Trophoblast cell (in vitro differentiated cells and primary cell): ENCODE measurements at regions not wholly inside any gene's neighbourhood (a gene's known extent, or its start where the extent isn't known, plus 50 kb on each side); places are given as distances from the start of the nearest gene placed in this dataset.
"Not testable (repeated sequence)": the region's sequence is repeated elsewhere in the genome, so short reads cannot be mapped to it uniquely, and the experiment has no call there.

Experiments
- DNase-seq, 2 donors: peaks; one replicate each; pipeline ENCODE4 v3.0.0-alpha.2; 2016
- H2AFZ ChIP-seq: 2 replicates; pipeline ENCODE4 v1.6.1; 2013; ENCODE audit warnings: low read length, moderate library complexity, mild to moderate bottlenecking; ENCODE audit not compliant: insufficient read depth, poor library complexity
- H2AK5ac ChIP-seq: 2 replicates; pipeline ENCODE4 v1.6.1; 2013; ENCODE audit warnings: mild to moderate bottlenecking, low read length
- H2BK120ac ChIP-seq: 2 replicates; pipeline ENCODE4 v1.6.1; 2013; ENCODE audit warnings: low read length, mild to moderate bottlenecking, moderate library complexity; ENCODE audit not compliant: insufficient read depth, poor library complexity
- H2BK12ac ChIP-seq: 2 replicates; pipeline ENCODE4 v1.6.1; 2013; ENCODE audit warnings: mild to moderate bottlenecking, low read length, moderate library complexity
- H2BK5ac ChIP-seq: 2 replicates; pipeline ENCODE4 v1.6.1; 2013; ENCODE audit warnings: low read length, low read depth, moderate library complexity, mild to moderate bottlenecking; ENCODE audit not compliant: poor library complexity
- H3K14ac ChIP-seq: 2 replicates; pipeline ENCODE4 v1.6.1; 2013; ENCODE audit warnings: mild to moderate bottlenecking, low read length
- H3K18ac ChIP-seq: 2 replicates; pipeline ENCODE4 v1.6.1; 2013; ENCODE audit warnings: mild to moderate bottlenecking, low read length
- H3K23ac ChIP-seq: 2 replicates; pipeline ENCODE4 v1.6.1; 2013; ENCODE audit warnings: low read length
- H3K27ac ChIP-seq: 2 replicates; pipeline ENCODE4 v1.5.1; 2013; ENCODE audit warnings: low read depth, mild to moderate bottlenecking, inconsistent platforms, low read length, moderate library complexity
- H3K27me3 ChIP-seq: 2 replicates; pipeline ENCODE4 v1.6.1; 2013; ENCODE audit warnings: inconsistent platforms, mild to moderate bottlenecking, low read length, moderate library complexity; ENCODE audit not compliant: insufficient read depth
- H3K36me3 ChIP-seq, 2 experiments: 1 replicate in 1 of 2; 2 replicates in 1 of 2; pipeline ENCODE4 v1.6.1; 2013; ENCODE audit warnings: low read length in 2 of 2, mild to moderate bottlenecking in 2 of 2, moderate library complexity in 1 of 2; ENCODE audit not compliant: insufficient read depth in 2 of 2, control insufficient read depth in 1 of 2
- H3K4ac ChIP-seq: 2 replicates; pipeline ENCODE4 v1.6.1; 2013; ENCODE audit warnings: low read depth, mild to moderate bottlenecking, low read length, moderate library complexity
- H3K4me1 ChIP-seq, 2 experiments: 1 replicate in 1 of 2; 2 replicates in 1 of 2; pipeline ENCODE4 v1.6.1; 2013; ENCODE audit warnings: low read length in 2 of 2, mild to moderate bottlenecking in 2 of 2, moderate library complexity in 1 of 2; ENCODE audit not compliant: insufficient read depth in 2 of 2, control insufficient read depth in 1 of 2
- H3K4me2 ChIP-seq: 2 replicates; pipeline ENCODE4 v1.6.1; 2013; ENCODE audit warnings: inconsistent platforms, mild to moderate bottlenecking, low read length, moderate library complexity
- H3K4me3 ChIP-seq: 2 replicates; pipeline ENCODE4 v1.5.1; 2013; ENCODE audit warnings: mild to moderate bottlenecking, low read depth, low read length, inconsistent platforms
- H3K79me1 ChIP-seq: one replicate; pipeline ENCODE4 v1.6.1; 2013; ENCODE audit warnings: low read length
- H3K79me2 ChIP-seq: 2 replicates; pipeline ENCODE4 v1.6.1; 2013; ENCODE audit warnings: low read length, mild to moderate bottlenecking; ENCODE audit not compliant: control insufficient read depth, insufficient read depth, poor library complexity
- H3K9ac ChIP-seq: 2 replicates; pipeline ENCODE4 v1.6.1; 2013; ENCODE audit warnings: mild to moderate bottlenecking, low read length
- H3K9me3 ChIP-seq: 2 replicates; pipeline ENCODE4 v1.6.1; 2013; ENCODE audit warnings: low read depth, mild to moderate bottlenecking, control low read depth, inconsistent platforms, low read length; ENCODE audit not compliant: insufficient read depth
- H4K12ac ChIP-seq: 2 replicates; pipeline ENCODE4 v1.6.1; 2013; ENCODE audit warnings: low read depth, mild to moderate bottlenecking, low read length, moderate library complexity
- H4K8ac ChIP-seq: 2 replicates; pipeline ENCODE4 v1.6.1; 2013; ENCODE audit warnings: low read depth, mild to moderate bottlenecking, low read length, moderate library complexity
- H4K91ac ChIP-seq: one replicate; pipeline ENCODE4 v1.6.1; 2013; ENCODE audit warnings: low read depth, mild to moderate bottlenecking, low read length, moderate library complexity
- WGBS: extraction: QIAGEN DNeasy Blood & Tissue Kit; methylation state at CpG from one replicate; pipeline ENCODE4 v1.1.7; 2013; ENCODE audit warnings: missing lambda C conversion rate; ENCODE audit not compliant: insufficient read length, insufficient coverage; ENCODE audit errors: extremely low coverage; 5-methylcytosine and 5-hydroxymethylcytosine counted together

DNA sequence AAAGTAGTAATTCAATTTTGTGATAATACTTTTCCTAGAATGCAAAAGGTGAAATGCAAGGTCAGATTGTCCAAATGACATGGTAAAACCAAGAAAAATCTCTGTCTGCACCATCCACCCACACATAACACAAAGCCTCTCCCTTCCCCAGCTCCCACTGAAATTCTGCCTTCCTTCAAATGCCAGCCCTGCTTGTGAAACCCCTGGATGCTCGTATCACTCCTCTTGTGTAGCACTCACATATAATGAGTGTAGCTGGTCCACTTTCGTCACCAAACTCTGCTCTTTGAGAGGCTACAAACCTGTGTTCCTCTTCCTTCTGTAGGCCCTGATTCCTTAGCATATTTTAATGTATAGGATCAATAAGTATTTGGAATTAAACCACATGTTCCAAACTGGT, 123.6 kb upstream of the BEND6 start:
- Histone ChIP-seq H4K91ac (no peak overlapping the region), H4K8ac (no peak overlapping the region), H2BK120ac (no peak overlapping the region), H3K14ac (no peak overlapping the region), H3K4me2 (no peak overlapping the region), H3K27ac (no peak overlapping the region), H3K79me2 (peaks cover 2% of the 10 kb centered on the region), H3K79me1 (no peaks in the 10 kb centered on the region), H2BK5ac (no peak overlapping the region), H2BK12ac (no peak overlapping the region), H3K9ac (no peak overlapping the region), H3K27me3 (no peaks in the 10 kb centered on the region), H4K12ac (no peak overlapping the region), H2AK5ac (no peak overlapping the region), H2AFZ (no peak overlapping the region), H3K36me3 (no peaks in the 10 kb centered on the region), H3K23ac (no peak overlapping the region), H3K9me3 (no peaks in the 10 kb centered on the region), H3K4me3 (no peak overlapping the region), H3K4ac (no peak overlapping the region), H3K4me1 (no peaks in the 10 kb centered on the region), H3K18ac (no peak overlapping the region)
- DNase-seq: no peak
- no CpG with 5 or more reads among the region's 2 CpGs for WGBS

- H2AFZ ChIP-seq: no peak overlapping the region
- no peak overlapping the region for H3K9ac ChIP-seq
- DNase-seq: no peak
- WGBS: no CpG with 5 or more reads among the region's 2 CpGs
- no peak overlapping the region for H4K8ac ChIP-seq
- no peak overlapping the region for H3K4me2 ChIP-seq
- H4K12ac ChIP-seq: no peak overlapping the region
- H3K36me3 ChIP-seq: no peaks in the 10 kb centered on the region
- H3K9me3 ChIP-seq: no peaks in the 10 kb centered on the region
- no peak overlapping the region for H3K18ac ChIP-seq
- no peak overlapping the region for H2AK5ac ChIP-seq
- H3K4me3 ChIP-seq: no peak overlapping the region
- no peak overlapping the region for H2BK5ac ChIP-seq
- H2BK120ac ChIP-seq: no peak overlapping the region
- H3K27me3 ChIP-seq: no peaks in the 10 kb centered on the region
- no peak overlapping the region for H2BK12ac ChIP-seq
- H3K23ac ChIP-seq: no peak overlapping the region
- no peaks in the 10 kb centered on the region for H3K4me1 ChIP-seq
- no peak overlapping the region for H3K4ac ChIP-seq
- H3K79me1 ChIP-seq: no peaks in the 10 kb centered on the region
- no peak overlapping the region for H3K14ac ChIP-seq
- H3K79me2 ChIP-seq: peaks cover 2% of the 10 kb centered on the region
- no peak overlapping the region for H4K91ac ChIP-seq
- H3K27ac ChIP-seq: no peak overlapping the region
These were observed 126.8 kb upstream of the BEND6 start for GRCh38 chr6:56827908-56828649.

GRCh38 chr6:56824431-56824830, 130.5 kb upstream of the BEND6 start:
- not testable (repeated sequence) for H2AK5ac ChIP-seq, H3K18ac ChIP-seq, H3K4ac ChIP-seq, H3K27ac ChIP-seq, H4K12ac ChIP-seq, H4K91ac ChIP-seq, H3K23ac ChIP-seq, H3K14ac ChIP-seq, H3K79me1 ChIP-seq, DNase-seq, H3K4me2 ChIP-seq, H3K79me2 ChIP-seq, H2BK5ac ChIP-seq, H3K4me3 ChIP-seq, H3K9ac ChIP-seq, H3K4me1 ChIP-seq, H2BK120ac ChIP-seq, H3K36me3 ChIP-seq, H2BK12ac ChIP-seq, H4K8ac ChIP-seq, H3K27me3 ChIP-seq, H2AFZ ChIP-seq, H3K9me3 ChIP-seq
- no CpG with 5 or more reads among the region's 26 CpGs for WGBS

GRCh38 chr6:56821005-56821432, 133.9 kb upstream of the BEND6 start:
- Histone ChIP-seq H4K12ac (no peak overlapping the region), H3K9ac (no peak overlapping the region), H3K36me3 (no peaks in the 10 kb centered on the region), H2BK5ac (no peak overlapping the region), H2BK120ac (no peak overlapping the region), H2AFZ (no peak overlapping the region), H3K14ac (no peak overlapping the region), H3K27ac (no peak overlapping the region), H3K4me3 (no peak overlapping the region), H3K18ac (no peak overlapping the region), H3K4ac (no peak overlapping the region), H3K23ac (no peak overlapping the region), H3K79me1 (no peaks in the 10 kb centered on the region), H2BK12ac (no peak overlapping the region), H3K4me2 (no peak overlapping the region), H2AK5ac (no peak overlapping the region), H3K4me1 (no peaks in the 10 kb centered on the region), H3K9me3 (no peaks in the 10 kb centered on the region), H4K91ac (no peak overlapping the region), H4K8ac (no peak overlapping the region), H3K27me3 (no peaks in the 10 kb centered on the region), H3K79me2 (no peaks in the 10 kb centered on the region)
- DNase-seq: no peak
- WGBS: no CpG with 5 or more reads among the region's 3 CpGs
